GM12878 (cell line): ENCODE measurements at regions not wholly inside any gene's neighbourhood (a gene's known extent, or its start where the extent isn't known, plus 50 kb on each side); places are given as distances from the start of the nearest gene placed in this dataset.
"Not testable (repeated sequence)": the region's sequence is repeated elsewhere in the genome, so short reads cannot be mapped to it uniquely, and the experiment has no call there.

Experiments
- ATAC-seq: fragments of 200-7000 bp; cut with Tn5 transposase; 3 replicates; pipeline ENCODE4 v1.9.1; 2020; ENCODE audit warnings: mild to moderate bottlenecking, moderate library complexity
- BruUV-seq: library from RNA; stranded (reverse); fragments of 400-500 nt; replicated peaks from 2 replicates; lab custom pipeline; 2021; lab: Mats Ljungman, UMichigan
- CTCF ChIA-PET: fragments of 300-600 bp; sonication (Branson Sonifier 250); formaldehyde crosslinking; extraction: SDS; loops from one replicate; lab custom pipeline; 2021; ENCODE audit warnings: inconsistent platforms; lab: Yijun Ruan, JAX
- POLR2A ChIA-PET: fragments of 350-600 bp; formaldehyde crosslinking; extraction: SDS; loops from one replicate; lab custom pipeline; 2021; ENCODE audit warnings: inconsistent platforms; lab: Charles Lee
- RAD21 ChIA-PET: fragments of 300-600 bp; sonication (Branson Sonifier 250); formaldehyde crosslinking; loops from one replicate; lab custom pipeline; 2023; ENCODE audit warnings: antibody characterized with exemption; ENCODE audit not compliant: unreplicated experiment; lab: Charles Lee
- SMC1A ChIA-PET: fragments of 300-600 bp; sonication (Branson Sonifier 250); formaldehyde crosslinking; loops from one replicate; lab custom pipeline; 2023; ENCODE audit not compliant: unreplicated experiment, uncharacterized antibody; lab: Charles Lee
- DNase-seq: peaks from one replicate; pipeline ENCODE4 v3.0.0-alpha.2; 2011; ENCODE audit warnings: low read depth, low spot score
- FAIRE-seq: peaks from 3 replicates; lab custom pipeline; 2011; peaks lifted over from hg19 to GRCh38; lab: Jason Lieb, UNC
- H2AFZ ChIP-seq: 2 replicates; pipeline ENCODE4 v1.6.0; 2011; ENCODE audit warnings: low read depth, low read length, control low read depth; ENCODE audit not compliant: control insufficient read depth
- H3K27ac ChIP-seq: 2 replicates; pipeline ENCODE4 v1.5.1; 2011; ENCODE audit warnings: control low read depth; ENCODE audit not compliant: control insufficient read depth, insufficient read depth
- H3K27me3 ChIP-seq, 2 experiments: replicated peaks in 1 of 2; 2 replicates each; pipeline versions ENCODE4 v1.6.0 to v1.6.1; 2011; ENCODE audit warnings: low read length in 1 of 2; ENCODE audit not compliant: control insufficient read depth in 2 of 2, insufficient read depth in 2 of 2
- H3K36me3 ChIP-seq, 2 experiments: 2 replicates each; pipeline ENCODE4 v1.5.1; 2011; ENCODE audit warnings: low read length in 1 of 2; ENCODE audit not compliant: control insufficient read depth in 2 of 2, insufficient read depth in 2 of 2
- H3K4me1 ChIP-seq: 2 replicates; pipeline ENCODE4 v1.6.1; 2011; ENCODE audit warnings: mild to moderate bottlenecking, low read length, moderate library complexity, mixed read lengths; ENCODE audit not compliant: control insufficient read depth, insufficient read depth
- H3K4me2 ChIP-seq: 2 replicates; pipeline ENCODE4 v1.6.0; 2011; ENCODE audit warnings: control low read depth; ENCODE audit not compliant: control insufficient read depth, insufficient read depth
- H3K4me3 ChIP-seq: fragments of 200-600 bp; sonication (generic); 2 replicates; pipeline ENCODE4 v1.5.1; 2016
- H3K79me2 ChIP-seq: 2 replicates; pipeline ENCODE4 v1.6.0; 2011; ENCODE audit warnings: low read length; ENCODE audit not compliant: control insufficient read depth, insufficient read depth
- H3K9ac ChIP-seq: 2 replicates; pipeline ENCODE4 v1.8.0; 2011; ENCODE audit warnings: low read length, control low read depth, mixed read lengths; ENCODE audit not compliant: control insufficient read depth, insufficient read depth
- H3K9me3 ChIP-seq: replicated peaks from 3 replicates; pipeline ENCODE4 v1.5.1; 2011; ENCODE audit warnings: mild to moderate bottlenecking, low read length; ENCODE audit not compliant: control insufficient read depth, insufficient read depth
- H4K20me1 ChIP-seq: 2 replicates; pipeline ENCODE4 v1.6.0; 2011; ENCODE audit not compliant: control insufficient read depth, insufficient read depth
- E2F4 ChIP-seq: IDR thresholded peaks from 2 replicates; pipeline ENCODE4 v1.6.1; 2012; ENCODE audit warnings: low read depth, low read length, improper control_type of control experiment
- POU2F2 ChIP-seq: IDR thresholded peaks from 3 replicates; pipeline ENCODE4 v1.6.1; 2011; ENCODE audit warnings: low read depth, mild to moderate bottlenecking, low read length, borderline replicate concordance
- ZBTB33 ChIP-seq: fragments of 450-650 bp; IDR thresholded peaks from 2 replicates; pipeline ENCODE4 v1.6.1; 2017; ENCODE audit warnings: mild to moderate bottlenecking
- WGBS: methylation state at CpG from one replicate; pipeline ENCODE4 v1.1.6; 2016; ENCODE audit warnings: low lambda C conversion rate; ENCODE audit not compliant: insufficient replicate concordance, insufficient coverage; ENCODE audit errors: missing lambda C conversion rate; 5-methylcytosine and 5-hydroxymethylcytosine counted together
- in situ Hi-C: fragments of 300-500 bp; cut with MboI; formaldehyde crosslinking; loops from 9 replicates; pipeline ENCODE4 v1.14.3; 2018; ENCODE audit warnings: mixed read lengths
- intact Hi-C: fragments of 100-400 bp; cut with micrococcal nuclease; formaldehyde crosslinking; loops from one replicate; pipeline ENCODE4 v1.14.2; 2022; ENCODE audit not compliant: unreplicated experiment

- intact Hi-C loops: no loop called here
- Histone ChIP-seq H2AFZ (no peak overlapping the region), H3K4me2 (no peak overlapping the region), H3K4me3 (no peak overlapping the region), H3K27me3 (no peaks in the 10 kb centered on the region), H3K9me3 (no peaks in the 10 kb centered on the region), H3K4me1 (no peaks in the 10 kb centered on the region)
- FAIRE-seq (no peak), DNase-seq (no peak), ATAC-seq (no peak)
- 0% methylated on average over 2 of the region's 2 CpGs for WGBS
- ChIA-PET POLR2A (no interaction called here), RAD21 (no interaction called here), CTCF (no interaction called here), SMC1A (no interaction called here)
- no TSS peak for BruUV-seq
- in situ Hi-C loops: no loop called here
- TF ChIP-seq POU2F2 (no peak), E2F4 (no peak), ZBTB33 (no peak)
- TF ChIP-seq, all 136 proteins: peak for 0
- no peaks in the 10 kb centered on the region for H3K36me3 ChIP-seq
- H3K79me2 ChIP-seq: no peaks in the 10 kb centered on the region
- no peak overlapping the region for H3K9ac ChIP-seq
- no peak overlapping the region for H3K27ac ChIP-seq
- no peaks in the 10 kb centered on the region for H4K20me1 ChIP-seq
These were observed 193.8 kb downstream of the COL12A1 start for GRCh38 chr6:75012018-75012417.

- H3K9me3 ChIP-seq, DNase-seq, ATAC-seq, H3K4me2 ChIP-seq, POLR2A ChIA-PET, BruUV-seq, H3K9ac ChIP-seq, H3K4me3 ChIP-seq, H3K36me3 ChIP-seq, intact Hi-C loops, H3K4me1 ChIP-seq, H3K79me2 ChIP-seq, H2AFZ ChIP-seq, SMC1A ChIA-PET, in situ Hi-C loops, CTCF ChIA-PET, H4K20me1 ChIP-seq, FAIRE-seq, H3K27me3 ChIP-seq, H3K27ac ChIP-seq, RAD21 ChIA-PET: not testable (repeated sequence)
- WGBS: 61% methylated on average over 8 of the region's 8 CpGs
These were observed 201.9 kb downstream of the COL12A1 start for GRCh38 chr6:75003984-75004383.
